Fibroblast of skin of right biceps (primary cell): ENCODE measurements at regions not wholly inside any gene's neighbourhood (a gene's known extent, or its start where the extent isn't known, plus 50 kb on each side); places are given as distances from the start of the nearest gene placed in this dataset.
"Not testable (repeated sequence)": the region's sequence is repeated elsewhere in the genome, so short reads cannot be mapped to it uniquely, and the experiment has no call there.

ENCODE experiments used
- DNase-seq: peaks from one replicate; pipeline ENCODE4 v3.0.0-alpha.2; 2013

DNA sequence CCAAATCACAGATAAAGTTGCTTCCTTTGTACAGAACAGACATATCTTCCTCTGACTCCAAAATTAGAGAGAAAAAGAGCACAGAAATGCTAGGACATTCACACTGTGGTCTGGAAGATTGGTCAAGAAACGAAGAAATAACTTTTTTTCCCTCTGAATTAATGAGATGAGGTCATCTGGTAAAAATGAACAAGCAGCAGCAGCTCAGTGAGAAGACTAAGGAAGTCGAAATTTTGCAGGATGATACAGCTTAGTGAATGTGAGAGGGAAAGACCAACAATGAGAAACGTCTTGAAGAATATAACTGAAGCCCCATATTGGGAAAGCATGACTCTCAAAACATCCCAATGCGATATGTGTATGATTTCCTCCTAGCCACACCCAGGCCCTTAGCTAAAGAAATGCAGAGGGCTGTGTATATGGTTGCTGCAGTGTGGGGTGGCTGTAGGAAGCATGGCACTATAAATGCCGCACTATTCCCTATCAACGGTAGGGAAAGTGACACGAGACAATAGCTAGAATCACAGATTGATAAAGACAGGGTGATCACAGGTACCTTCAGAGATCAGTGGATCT lies 208.6 kb downstream of the VEGFC start:
- peak; percentile 24 for DNase-seq

DNA sequence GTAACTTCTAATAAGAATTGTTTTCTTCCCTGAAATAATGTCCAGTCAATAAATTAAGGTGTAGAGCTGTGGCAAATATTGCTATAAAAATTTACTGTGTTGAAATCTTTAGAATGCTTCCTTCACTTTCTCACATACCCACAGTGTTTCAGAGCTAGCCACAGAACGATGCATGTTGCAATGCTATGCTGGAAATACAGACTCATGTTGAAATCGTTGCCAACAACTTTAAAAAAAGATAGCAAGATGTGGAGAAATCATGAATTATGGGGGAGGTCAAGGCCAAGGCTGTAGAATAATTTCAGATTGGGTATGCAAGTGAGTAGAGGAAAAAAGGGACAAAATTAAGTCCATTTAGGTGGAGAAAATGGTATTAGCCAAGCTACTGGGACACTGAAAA lies 204.8 kb downstream of the VEGFC start:
- DNase-seq = peak; percentile 79

DNA sequence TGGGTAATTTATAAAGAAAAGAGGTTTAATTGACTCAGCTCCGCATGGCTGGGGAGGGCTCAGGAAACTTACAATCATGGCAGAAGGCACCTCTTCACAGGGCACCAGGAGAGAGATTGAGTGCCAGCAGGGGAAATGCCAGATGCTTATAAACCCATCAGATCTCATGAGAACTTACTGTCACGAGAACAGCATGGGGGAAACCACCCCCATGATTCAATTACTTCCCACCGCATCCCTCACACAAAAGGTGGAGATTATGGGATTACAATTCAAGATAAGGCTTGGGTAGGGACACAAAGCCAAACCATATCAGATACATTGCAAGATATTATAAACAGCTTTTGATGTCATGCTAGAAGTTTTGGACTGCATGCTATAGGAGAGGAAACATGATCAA lies 204.3 kb downstream of the VEGFC start:
- DNase-seq = no peak

DNA sequence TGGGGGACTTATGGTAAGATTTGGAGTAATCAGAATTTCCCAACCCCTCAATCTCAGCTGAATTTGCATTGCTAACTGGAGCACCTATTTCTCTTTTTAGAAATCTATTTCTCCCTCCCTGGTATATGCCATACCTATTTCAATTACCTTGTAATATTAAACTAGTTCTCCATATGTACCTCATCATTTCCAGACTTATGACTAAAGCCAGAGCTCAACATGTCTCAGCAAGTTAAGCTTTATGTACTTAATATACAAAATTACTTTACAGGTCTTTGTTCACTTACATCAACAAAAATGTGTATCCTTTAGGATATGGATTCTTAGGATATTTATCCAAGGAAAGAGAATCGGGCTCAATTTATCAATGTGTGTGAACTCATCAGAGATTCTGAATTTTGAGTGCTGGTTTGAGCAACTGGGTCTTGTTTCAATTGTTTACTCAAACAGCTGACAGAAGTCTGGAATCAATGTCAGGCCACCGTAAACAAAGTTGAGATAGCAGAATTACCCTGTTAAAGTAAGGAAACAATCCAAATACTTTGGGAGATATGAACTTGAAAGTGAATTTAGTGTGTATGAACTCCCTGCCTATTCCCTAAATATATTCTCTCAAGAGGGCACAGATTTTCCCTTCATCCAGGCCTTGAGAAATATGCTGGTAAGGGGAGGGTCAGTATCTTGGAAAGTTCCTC lies 199.6 kb downstream of the VEGFC start:
- no peak for DNase-seq

DNA sequence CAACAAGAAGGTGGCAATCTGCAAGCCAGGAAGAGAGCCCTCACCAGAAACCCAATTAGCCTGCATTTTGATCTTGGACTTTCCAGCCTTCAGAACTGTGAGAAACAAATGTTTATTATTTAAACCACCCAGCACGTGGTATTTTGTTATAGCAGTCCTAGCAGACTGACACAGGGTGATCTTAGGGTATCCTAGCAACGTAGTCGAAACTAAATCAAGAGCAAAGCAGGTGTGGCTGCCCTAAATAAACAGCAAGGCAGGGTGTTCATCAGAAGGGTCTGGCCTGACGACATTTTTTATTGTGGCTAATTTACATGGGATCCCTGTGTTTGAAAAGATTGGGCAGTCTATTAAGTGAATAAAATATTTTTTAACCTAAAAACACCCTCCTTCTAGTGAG lies 198.8 kb downstream of the VEGFC start:
- DNase-seq = no peak

DNA sequence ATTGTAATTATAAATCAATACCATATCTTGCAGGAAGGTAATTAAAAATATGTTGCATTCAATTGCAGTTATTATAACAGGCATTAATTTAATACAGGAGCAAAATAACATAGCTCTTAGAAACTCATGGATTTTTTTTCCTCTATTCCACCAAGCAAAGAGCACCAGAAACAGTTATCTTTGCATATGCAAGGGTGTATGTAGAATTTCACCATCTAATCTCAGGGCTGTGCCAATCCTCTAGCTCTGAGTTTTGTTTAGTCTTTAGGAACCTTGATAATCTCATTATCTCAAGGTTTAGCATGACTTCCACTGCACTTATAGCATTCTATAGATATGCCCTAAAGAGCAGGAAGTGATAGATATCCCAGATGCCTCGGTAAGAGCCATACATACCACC lies 197.5 kb downstream of the VEGFC start:
- no peak for DNase-seq

DNA sequence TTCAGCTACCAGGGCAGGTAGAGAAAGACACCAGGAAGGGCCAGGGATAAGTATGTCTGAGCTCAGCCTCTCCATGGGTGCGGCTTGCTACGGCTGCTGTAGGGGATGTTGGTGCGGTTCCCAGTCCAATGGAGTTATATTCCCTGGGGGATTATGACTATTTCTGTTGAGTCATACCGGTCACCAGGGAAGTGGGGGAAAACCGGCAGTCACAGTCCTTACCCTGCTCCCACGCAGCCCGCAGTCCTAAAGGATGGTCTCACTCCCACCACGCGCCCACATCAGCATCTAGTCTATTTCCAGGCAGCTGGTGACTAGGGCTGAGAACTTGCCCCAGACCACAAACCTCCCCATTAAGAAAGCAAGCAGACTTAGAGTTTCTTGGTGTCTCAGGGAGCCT lies 191.6 kb downstream of the VEGFC start:
- peak; percentile 53 for DNase-seq

DNA sequence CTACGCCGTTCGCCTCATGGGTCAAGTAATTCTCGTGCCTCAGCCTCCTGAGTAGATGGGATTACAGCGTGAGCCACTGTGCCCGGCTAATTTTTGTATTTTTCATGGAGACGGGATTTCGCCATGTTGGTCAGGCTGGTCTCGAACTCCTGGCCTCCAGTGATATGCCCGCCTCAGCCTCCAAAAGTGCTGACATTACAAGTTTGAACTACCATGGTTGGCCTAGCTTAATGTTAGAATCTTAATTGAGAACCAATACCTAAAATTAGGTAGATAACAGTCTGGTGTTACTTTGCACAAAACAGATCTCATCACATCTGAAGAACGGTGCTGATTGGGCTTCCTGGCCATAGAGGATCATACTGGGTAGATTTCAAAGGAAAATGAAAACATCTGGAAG lies 184.9 kb downstream of the VEGFC start:
- DNase-seq = no peak

DNA sequence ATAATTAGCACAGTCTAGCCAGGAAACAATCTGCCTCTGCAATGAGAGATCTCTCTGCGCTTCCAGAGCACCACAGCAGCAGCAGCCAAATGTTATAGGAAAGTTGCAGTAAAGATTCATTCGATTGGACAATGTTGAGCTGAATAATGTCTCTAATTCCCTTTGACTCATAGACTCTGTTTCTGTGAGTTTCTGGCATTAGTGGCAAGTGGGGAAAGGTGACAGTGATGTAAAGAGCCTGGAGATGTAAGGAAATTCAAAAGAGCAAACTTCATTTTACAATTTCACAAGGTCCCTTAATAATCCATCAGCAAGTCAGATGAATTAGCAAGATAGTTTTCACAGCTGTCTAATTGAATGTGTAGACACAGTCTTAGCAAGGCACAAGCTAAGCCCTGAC lies 184.4 kb downstream of the VEGFC start:
- DNase-seq = no peak

DNA sequence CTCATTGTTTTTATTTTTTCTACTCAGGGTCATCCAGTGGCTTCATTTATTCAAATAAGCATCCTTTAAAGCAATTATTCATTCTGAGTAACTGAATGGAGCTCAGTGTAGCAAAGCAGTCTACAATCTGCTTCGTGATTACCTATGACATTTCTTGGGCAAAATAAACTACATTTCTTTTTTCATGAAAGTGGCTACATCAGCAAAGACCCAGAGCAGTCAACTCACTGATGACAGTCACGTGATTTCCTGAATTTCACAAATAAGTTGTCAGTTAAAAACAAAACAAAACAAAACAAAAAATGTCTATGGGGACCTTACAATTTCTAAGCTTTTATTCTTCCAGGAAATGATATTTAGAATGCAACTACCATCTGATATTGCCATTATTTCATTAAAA lies 182.1 kb downstream of the VEGFC start:
- DNase-seq = no peak

DNA sequence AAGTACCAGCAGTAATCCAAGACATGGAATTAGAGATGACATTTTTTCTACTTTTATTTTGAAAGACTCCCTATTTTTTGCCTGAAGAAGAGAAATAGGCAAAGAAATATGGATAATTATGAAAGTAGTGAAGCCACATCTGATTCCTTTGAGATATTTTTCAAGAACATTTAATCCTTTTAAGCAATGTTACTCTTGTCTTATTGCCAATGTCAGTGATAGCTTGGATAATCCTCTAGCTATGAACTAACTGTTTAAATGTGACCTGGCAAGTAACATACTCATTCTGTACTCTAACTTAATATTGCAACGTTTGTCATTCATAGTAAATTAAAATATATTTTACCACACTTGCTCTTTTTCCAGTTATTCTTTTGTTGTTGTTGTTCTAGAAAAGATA lies 181.3 kb downstream of the VEGFC start:
- no peak for DNase-seq

DNA sequence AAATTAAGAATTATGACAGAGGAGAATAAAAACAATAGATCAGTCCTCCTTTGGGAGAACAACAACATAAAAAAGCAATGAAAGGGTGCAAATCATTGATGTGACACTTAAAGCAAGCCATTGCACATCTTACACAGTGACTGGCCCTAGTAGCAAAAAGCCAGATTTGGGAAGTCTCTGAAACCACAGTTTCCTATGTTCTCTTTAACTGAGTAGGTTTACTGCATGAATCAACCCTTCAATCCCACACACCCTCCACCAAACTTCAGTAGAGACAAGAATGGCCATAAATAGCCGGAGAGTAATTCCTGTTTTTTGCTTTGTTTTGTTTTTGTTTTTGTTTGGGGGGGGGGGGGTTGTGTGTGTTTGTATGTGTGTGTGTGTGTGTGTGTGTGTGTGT lies 180.8 kb downstream of the VEGFC start:
- DNase-seq = no peak

DNA sequence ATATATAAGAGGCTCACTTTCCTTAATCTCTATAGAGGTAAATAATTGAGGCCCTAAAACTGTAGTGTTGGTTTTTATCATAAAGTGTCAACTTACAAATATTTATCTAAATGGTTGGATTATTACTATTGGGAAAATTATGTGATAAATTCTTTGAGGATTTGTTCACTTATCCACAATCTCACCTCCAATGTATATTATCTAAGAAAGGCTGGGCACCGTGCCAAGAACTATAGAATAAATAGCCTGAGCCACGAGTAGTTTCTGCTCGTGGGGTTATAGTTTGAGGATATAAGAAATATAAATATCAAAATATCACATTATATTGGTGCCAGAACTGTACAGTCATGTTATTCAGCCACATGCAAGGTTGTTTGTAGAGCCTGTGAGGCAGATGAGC lies 177.9 kb downstream of the VEGFC start:
- DNase-seq = peak; percentile 36

DNA sequence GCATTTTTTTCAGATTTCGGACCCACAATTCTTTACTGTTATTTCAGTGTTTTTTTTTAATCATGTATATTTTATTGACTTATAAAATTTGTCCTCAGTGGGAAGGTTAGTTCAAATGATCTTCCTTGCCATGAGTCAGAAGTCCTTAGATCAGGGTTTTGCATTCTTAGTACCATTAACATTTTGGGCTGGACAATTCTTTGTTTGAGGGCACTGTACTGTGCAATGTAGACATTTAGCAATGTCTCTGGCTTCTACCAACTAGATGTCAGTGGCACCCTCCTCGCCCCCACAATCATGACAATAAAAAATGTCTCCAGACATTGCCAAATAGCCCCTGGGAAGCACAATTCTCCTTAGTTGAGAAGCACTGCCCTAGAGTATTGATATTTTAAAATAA lies 176.6 kb downstream of the VEGFC start:
- no peak for DNase-seq

DNA sequence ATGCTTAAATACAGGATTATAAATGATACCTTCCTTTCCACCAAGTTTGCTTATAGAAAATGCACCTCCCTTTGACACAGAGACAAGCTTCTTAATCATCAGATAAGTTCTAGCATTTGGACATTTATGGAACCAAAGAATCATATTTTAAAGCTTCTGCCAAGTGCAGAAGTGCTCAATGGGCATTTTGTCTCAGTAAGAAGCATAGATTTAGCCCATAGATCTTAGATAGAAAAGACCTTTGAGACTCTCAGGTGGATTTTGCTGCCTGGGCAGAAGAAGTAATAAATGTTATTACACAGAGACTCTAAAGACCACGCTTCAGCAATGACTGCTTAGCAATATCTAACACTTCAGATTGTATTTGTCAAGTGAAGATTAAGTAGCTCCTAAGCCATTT lies 174.6 kb downstream of the VEGFC start:
- no peak for DNase-seq

DNA sequence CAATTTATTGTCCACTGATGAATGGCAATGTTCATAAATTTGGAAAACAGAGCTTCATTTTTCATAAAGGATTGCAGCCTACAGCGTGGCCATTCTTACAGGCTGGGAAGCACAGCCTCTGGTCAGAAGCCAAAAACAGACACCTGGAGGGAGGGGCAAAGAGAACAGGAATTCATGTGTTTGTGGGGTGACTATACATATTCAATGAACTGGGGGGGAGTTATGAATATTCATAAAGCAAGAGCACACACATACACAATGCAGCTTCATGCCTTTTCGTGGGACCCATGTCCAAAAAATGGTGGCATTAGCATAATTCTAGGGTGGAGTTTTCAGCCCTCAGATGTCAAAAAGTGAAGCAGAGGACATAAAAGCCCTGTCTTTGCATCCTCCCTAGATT lies 173.3 kb downstream of the VEGFC start:
- DNase-seq = no peak

DNA sequence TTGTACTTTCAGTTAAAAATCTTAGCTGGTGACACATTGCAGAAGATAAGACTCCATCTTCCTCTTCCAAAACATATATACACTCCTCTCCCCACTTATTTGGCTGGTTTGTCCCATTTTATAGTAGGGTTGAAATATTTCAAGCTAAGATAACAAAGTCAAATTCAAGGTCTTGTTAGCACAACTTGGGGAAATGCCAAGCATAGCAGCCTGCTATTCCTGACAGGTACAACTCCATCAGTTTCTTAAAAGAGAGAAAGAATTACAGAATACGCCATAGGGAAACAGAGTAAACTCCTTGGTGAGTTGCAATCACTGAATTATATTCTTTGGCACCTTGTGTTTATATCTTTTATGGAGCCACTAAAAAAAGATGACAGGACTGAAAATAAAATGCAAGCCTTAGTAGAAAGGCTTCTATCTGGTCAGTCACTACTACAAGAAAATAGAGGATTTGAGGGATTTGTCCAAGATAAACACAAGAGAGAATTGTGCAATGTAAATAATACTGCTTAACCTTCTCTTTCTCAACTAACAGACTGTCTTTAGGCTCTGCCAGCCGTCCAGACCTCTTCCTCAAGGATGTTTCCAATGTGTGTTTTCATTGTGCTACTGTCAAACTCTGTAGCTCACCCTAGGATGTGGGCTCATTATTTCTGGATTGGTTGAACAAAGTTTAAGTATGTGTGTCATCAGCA lies 170.3 kb downstream of the VEGFC start:
- peak; percentile 27 for DNase-seq

DNA sequence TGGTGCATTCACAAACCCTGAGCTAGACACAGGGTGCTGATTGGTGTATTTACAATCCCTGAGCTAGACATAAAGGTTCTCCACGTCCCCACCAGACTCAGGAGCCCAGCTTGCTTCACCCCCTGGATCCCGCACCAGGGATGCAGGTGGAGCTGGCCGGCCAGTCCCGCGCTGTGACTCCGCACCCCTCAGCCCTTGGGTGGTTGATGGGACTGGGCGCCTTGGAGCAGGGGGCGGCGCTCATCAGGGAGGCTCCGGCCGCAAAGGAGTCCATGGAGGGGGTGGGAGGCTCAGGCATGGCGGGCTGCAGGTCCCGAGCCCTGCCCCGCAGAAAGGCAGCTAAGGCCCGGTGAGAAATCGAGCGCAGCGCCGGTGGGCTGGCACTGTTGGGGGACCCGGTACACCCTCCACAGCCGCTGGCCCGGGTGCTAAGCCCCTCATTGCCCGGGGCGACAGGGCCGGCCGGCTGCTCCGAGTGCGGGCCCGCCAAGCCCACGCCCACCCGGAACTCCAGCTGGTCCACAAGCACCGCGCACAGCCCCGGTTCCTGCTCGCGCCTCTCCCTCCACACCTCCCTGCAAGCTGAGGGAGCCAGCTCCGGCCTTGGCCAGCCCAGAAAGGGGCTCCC lies 167.6 kb downstream of the VEGFC start:
- not testable (repeated sequence) for DNase-seq

DNA sequence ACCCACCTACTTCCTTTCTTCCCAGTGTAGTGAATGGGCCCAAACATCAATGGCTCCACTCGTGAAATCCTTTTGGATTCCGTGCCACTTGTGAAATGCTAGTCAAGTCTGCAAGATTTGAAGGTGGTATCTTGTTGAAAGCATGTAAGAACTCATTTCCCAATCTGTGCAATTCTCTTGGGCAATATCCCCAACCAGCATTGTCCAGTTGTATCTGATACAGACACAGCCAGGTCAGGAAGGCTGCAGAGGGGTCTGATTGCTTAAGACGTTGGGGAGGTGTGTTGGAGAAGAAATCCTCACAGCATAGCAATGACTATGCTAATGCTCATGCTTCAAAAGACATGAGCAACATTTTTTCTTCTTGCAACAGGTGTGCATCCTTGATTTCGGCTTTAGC lies 164.8 kb downstream of the VEGFC start:
- no peak for DNase-seq

DNA sequence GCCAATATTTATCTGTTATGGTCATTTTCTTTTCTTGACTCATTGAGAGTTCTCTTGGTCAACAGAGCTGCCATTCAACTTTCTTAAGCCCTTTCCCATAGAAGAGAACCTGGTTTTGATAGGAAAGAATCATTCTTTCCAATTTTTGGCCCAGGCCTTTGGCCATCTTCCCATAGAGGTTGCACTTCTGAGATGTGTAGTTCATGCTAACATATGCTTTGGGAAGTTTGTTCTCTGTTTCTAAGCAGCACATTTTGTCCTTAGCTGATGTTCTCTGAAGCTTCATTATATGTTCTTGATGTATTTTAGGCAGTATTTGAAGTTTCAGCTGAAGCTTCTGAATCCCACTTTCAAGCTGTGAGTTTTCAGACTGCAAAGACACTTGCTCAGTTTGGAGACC lies 161.1 kb downstream of the VEGFC start:
- DNase-seq = no peak
